Coronary artery (tissue), 2 donors: ENCODE measurements at regions not wholly inside any gene's neighbourhood (a gene's known extent, or its start where the extent isn't known, plus 50 kb on each side); places are given as distances from the start of the nearest gene placed in this dataset.

Experiments
- DNase-seq: peaks from one replicate; pipeline ENCODE4 v3.0.0-alpha.2; 2017; ENCODE audit warnings: low spot score
- H3K27ac ChIP-seq, 2 donors: fragments of 200-600 bp; sonication (generic); one replicate each; pipeline ENCODE4 v1.5.1; 2016 to 2019
- H3K4me3 ChIP-seq: fragments of 200-600 bp; sonication (generic); 2 replicates; pipeline ENCODE4 v1.5.1; 2016; ENCODE audit warnings: mild to moderate bottlenecking, moderate library complexity
- CTCF ChIP-seq: fragments of 200-600 bp; sonication (generic); IDR thresholded peaks from one replicate; pipeline ENCODE4 v1.5.1; 2019; ENCODE audit warnings: antibody characterized with exemption

GRCh38 chr3:40713306-40713705 lies 188.5 kb downstream of the ZNF621 start:
- H3K27ac ChIP-seq, result no peak overlapping the region

DNA sequence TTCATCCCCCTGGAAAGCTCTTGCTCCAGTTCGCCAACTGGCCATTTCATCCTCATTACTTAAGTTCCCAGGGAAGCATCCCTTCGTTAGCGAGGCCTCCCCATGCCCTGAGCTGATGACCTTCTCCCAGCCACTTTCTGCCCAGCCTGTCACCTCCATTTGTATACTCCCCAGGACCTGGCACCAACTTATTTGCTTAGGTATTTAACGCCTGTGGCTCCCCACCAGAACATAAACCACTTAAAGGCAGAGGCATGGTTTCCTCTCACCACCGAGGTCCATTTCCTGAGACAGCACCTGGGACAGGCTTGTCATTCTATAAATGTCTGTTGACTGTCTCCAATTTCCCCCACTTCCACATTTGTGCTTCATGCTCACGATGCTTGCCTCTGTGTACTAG lies 189.0 kb downstream of the ZNF621 start:
- DNase-seq, result no peak
- Histone ChIP-seq H3K27ac (no peak overlapping the region), H3K4me3 (no peak overlapping the region)
- no peak for TF ChIP-seq CTCF

More at GRCh38 chr3:40713306-40713705, 188.5 kb downstream of the ZNF621 start:
- no peak for TF ChIP-seq CTCF
- DNase-seq, result no peak
- no peak overlapping the region for H3K4me3 ChIP-seq

GRCh38 chr3:40714771-40715345 lies 190.1 kb downstream of the ZNF621 start:
- DNase-seq, result no peak
- Histone ChIP-seq H3K4me3 (no peak overlapping the region), H3K27ac (no peak overlapping the region)
- no peak for TF ChIP-seq CTCF

DNA sequence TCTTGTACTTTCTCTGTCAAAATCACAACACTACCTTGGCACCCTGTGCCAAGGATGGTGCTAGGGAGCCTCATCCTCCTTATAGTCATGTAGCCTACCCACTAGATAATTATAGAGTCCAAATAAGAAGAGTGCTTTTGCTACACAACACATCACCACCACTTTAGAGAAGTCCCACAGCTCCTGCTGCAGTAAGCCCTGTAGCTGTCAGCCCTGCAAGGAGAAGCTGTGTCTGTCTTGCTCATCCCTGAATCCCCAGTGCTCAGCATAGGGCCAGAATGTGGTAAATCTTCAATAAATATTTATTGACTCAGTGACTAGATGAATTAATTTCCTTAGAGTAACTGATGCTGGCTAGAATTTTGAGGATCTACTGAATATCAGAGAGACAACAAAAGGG lies 190.8 kb downstream of the ZNF621 start:
- TF ChIP-seq CTCF, result no peak
- no peak overlapping the region for H3K4me3 ChIP-seq
- H3K27ac ChIP-seq, result no peak overlapping the region
- DNase-seq, result no peak

GRCh38 chr3:40717471-40717870 lies 192.7 kb downstream of the ZNF621 start:
- Histone ChIP-seq H3K4me3 (no peak overlapping the region), H3K27ac (no peak overlapping the region)
- DNase-seq, result no peak
- TF ChIP-seq CTCF, result no peak

DNA sequence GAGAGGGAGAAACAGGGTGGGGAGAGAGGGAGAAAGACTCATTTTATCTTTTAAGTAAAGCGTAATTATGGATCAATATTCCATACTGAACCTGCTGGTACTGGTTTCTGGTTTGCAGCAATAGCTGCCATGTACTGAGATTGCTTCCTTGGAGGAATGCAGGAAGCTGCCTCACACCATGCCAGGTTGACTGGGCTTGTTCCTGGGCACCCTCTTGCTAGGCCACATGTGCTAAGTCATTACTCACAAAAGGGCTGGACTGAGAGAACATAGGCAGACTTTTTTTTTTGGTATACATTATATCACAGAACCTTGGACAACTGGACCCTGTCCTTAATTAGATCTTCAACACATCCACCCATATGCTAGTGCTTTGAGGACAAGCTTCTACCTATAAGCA lies 193.4 kb downstream of the ZNF621 start:
- DNase-seq, result no peak
- H3K27ac ChIP-seq, result no peak overlapping the region
- H3K4me3 ChIP-seq, result no peak overlapping the region
- TF ChIP-seq CTCF, result no peak

DNA sequence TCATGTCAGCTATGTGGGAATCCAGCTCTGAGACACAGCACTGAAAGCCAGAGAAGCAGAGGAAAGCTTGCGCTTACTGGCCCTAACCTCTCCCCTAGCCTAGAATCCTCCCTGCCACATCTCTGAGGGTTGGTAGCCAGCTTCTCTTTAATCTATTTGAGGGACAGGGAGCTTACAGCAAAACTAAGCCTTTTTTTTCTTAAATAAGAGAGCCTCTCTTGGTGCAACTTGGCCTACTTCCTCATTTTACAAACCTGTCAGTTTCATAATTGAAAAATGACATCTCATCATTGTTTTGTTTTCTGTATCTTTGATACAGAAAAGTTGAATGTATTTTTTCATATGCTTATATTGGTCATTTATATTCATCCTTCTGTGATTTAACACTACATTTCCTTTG lies 193.9 kb downstream of the ZNF621 start:
- Histone ChIP-seq H3K4me3 (no peak overlapping the region), H3K27ac (no peak overlapping the region)
- TF ChIP-seq CTCF, result no peak
- DNase-seq, result no peak
